Psoas muscle (tissue), 7 donors: ENCODE measurements at regions not wholly inside any gene's neighbourhood (a gene's known extent, or its start where the extent isn't known, plus 50 kb on each side); places are given as distances from the start of the nearest gene placed in this dataset.

Source experiments
- ATAC-seq, 4 donors: fragments of 200-7000 bp; cut with Tn5 transposase; one replicate each; pipeline ENCODE4 v1.9.1; 2020; ENCODE audit warnings: moderate library complexity in 3 of 4, mild to moderate bottlenecking in 2 of 4
- DNase-seq, 2 donors: peaks; one replicate each; pipeline ENCODE4 v3.0.0-alpha.2; 2020
- H3K27ac ChIP-seq: fragments of 200-600 bp; one replicate; pipeline ENCODE4 v1.8.0; 2022
- H3K27me3 ChIP-seq, 3 donors: fragments of 200-600 bp in 1 of 3; one replicate each; pipeline versions ENCODE4 v1.6.1 to v1.8.0; 2013 to 2022; ENCODE audit warnings: low read length in 2 of 3, mild to moderate bottlenecking in 2 of 3, moderate library complexity in 1 of 3; ENCODE audit not compliant: insufficient read depth in 3 of 3
- H3K36me3 ChIP-seq, 2 donors: fragments of 200-600 bp in 1 of 2; one replicate each; pipeline versions ENCODE4 v1.6.1 to v1.8.0; 2013 to 2022; ENCODE audit warnings: low read depth in 1 of 2, mild to moderate bottlenecking in 1 of 2, moderate library complexity in 1 of 2; ENCODE audit not compliant: insufficient read depth in 1 of 2
- H3K4me1 ChIP-seq: fragments of 200-600 bp; one replicate; pipeline ENCODE4 v1.8.0; 2022
- H3K4me3 ChIP-seq: fragments of 200-600 bp; one replicate; pipeline ENCODE4 v1.8.0; 2022; ENCODE audit warnings: mild to moderate bottlenecking
- H3K9me3 ChIP-seq: fragments of 200-600 bp; one replicate; pipeline ENCODE4 v1.8.0; 2022
- CTCF ChIP-seq: fragments of 200-600 bp; IDR thresholded peaks from one replicate; pipeline ENCODE4 v1.8.0; 2022; ENCODE audit warnings: antibody characterized with exemption
- WGBS, 3 donors: extraction: QIAGEN DNeasy Blood & Tissue Kit; methylation state at CpG; one replicate each; pipeline versions ENCODE4 v1.1.6 to v1.1.7; 2013; 5-methylcytosine and 5-hydroxymethylcytosine counted together
- intact Hi-C, 2 donors: fragments of 100-400 bp; cut with DNase I; formaldehyde crosslinking; loops; one replicate each; pipeline versions ENCODE4 v1.11.0 to v1.14.2; 2022
- donor health status: healthy with polysubstance abuse.
- donor health status: DM: no; HTN: no; CAD: no; lungs with moderate emphysema.
- donor health status: Bipolar disorder and iron deficiency.
- donor health status: healthy.
- donor health status: DM: yes; HTN: yes; CAD: no.
- donor health status: DM: no; HTN: no; CAD: no.
- donor health status: DM: yes; HTN: yes; CAD: no.

- Histone ChIP-seq H3K4me1 (no peaks in the 10 kb centered on the region), H3K27ac (no peak overlapping the region), H3K36me3 (no peaks in the 10 kb centered on the region), H3K9me3 (no peaks in the 10 kb centered on the region), H3K27me3 (peaks cover 0 to 19% (median 0%) of the 10 kb centered on the region in 3 donors), H3K4me3 (no peak overlapping the region)
- 73 to 74% (median 73%) methylated on average over 10 of the region's 10 CpGs for WGBS, 3 donors
- intact Hi-C loops, result no loop called here
- DNase-seq (no peak), ATAC-seq (no peak)
- no peak for TF ChIP-seq CTCF
Measured at GRCh38 chr6:157769776-157770426, 53.1 kb upstream of the SNX9 start.

- DNase-seq (no peak), ATAC-seq (no peak)
- 85 to 95% (median 92%) methylated on average over 1 of the region's 1 CpG for WGBS, 3 donors
- H3K36me3 ChIP-seq, result no peaks in the 10 kb centered on the region
- H3K4me3 ChIP-seq, result no peak overlapping the region
- H3K27ac ChIP-seq, result no peak overlapping the region
- intact Hi-C loops, result no loop called here
- TF ChIP-seq CTCF, result no peak
- H3K27me3 ChIP-seq, result peaks cover 0 to 19% (median 0%) of the 10 kb centered on the region in 3 donors
- no peaks in the 10 kb centered on the region for H3K4me1 ChIP-seq
- no peaks in the 10 kb centered on the region for H3K9me3 ChIP-seq
Measured at GRCh38 chr6:157770946-157771345, 52.1 kb upstream of the SNX9 start.

- H3K27me3 ChIP-seq, result peaks cover 0 to 19% (median 0%) of the 10 kb centered on the region in 3 donors
- DNase-seq, result no peak
- no peak overlapping the region for H3K27ac ChIP-seq
- no peak overlapping the region for H3K4me3 ChIP-seq
- no peak for TF ChIP-seq CTCF
- H3K36me3 ChIP-seq, result no peaks in the 10 kb centered on the region
- intact Hi-C loops, result no loop called here
- 81 to 84% (median 82%) methylated on average over 10 of the region's 10 CpGs for WGBS, 3 donors
- H3K9me3 ChIP-seq, result no peaks in the 10 kb centered on the region
- H3K4me1 ChIP-seq, result no peaks in the 10 kb centered on the region
- no peak for ATAC-seq
Measured at GRCh38 chr6:157772820-157773219, 50.2 kb upstream of the SNX9 start.
